Loucy (cell line): ENCODE measurements at regions not wholly inside any gene's neighbourhood (a gene's known extent, or its start where the extent isn't known, plus 50 kb on each side); places are given as distances from the start of the nearest gene placed in this dataset.

ENCODE experiments used
- CTCF ChIP-seq: fragments of 200-600 bp; sonication (generic); conservative IDR thresholded peaks from 2 replicates; pipeline ENCODE4 v1.5.1; 2014; ENCODE audit warnings: mild to moderate bottlenecking, antibody characterized with exemption, low read length
- EZH2phosphoT487 ChIP-seq: fragments of 200-600 bp; IDR thresholded peaks from 2 replicates; pipeline ENCODE4 v1.6.1; 2018; ENCODE audit warnings: antibody characterized with exemption, mild to moderate bottlenecking, moderate library complexity, borderline replicate concordance

- no peak for TF ChIP-seq CTCF
- TF ChIP-seq EZH2phosphoT487 = no peak
Measured at GRCh38 chr6:19705606-19706005, 131.6 kb upstream of the ID4 start.
